ENCODE measurements at regions not wholly inside any gene's neighbourhood (a gene's known extent, or its start where the extent isn't known, plus 50 kb on each side); places are given as distances from the start of the nearest gene placed in this dataset.

DNA sequence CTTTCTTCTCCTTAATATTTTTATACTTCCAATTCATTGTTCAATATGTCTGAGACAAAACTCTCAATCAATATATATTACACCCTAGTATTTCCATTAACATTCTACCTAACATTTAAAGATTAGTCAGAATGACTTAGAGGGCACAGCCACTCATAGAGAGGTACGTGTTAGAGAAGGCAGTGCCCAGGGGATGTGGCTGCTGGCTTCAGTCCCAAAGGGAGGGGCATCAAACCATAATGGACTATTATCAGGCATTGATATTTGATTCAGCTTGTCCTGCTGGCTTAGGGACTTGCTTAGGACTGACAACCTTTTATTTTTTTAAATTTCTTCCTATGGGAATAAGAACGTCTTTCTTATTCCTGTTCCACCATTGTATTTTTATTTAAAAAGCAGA lies 1392.0 kb upstream of the ATXN8OS start:
- in situ Hi-C loops (cut with HindIII; ENCODE audit: low pct_unique_long_range_greater_than_20kb, low sequenced_read_pairs), result no loop called here
- H3K36me3 ChIP-seq (ENCODE audit: control insufficient read depth, insufficient read depth, low read length), result no peaks in the 10 kb centered on the region
- H3K27ac ChIP-seq (ENCODE audit: low read length), result no peak overlapping the region
- ChIA-PET CTCF (no interaction called here), POLR2A (no interaction called here)
- no TSS peak for BruUV-seq (replicated peaks)
- DNase-seq (ENCODE audit: low read depth, low spot score) (no peak), ATAC-seq (no peak)
- H3K27me3 ChIP-seq (ENCODE audit: control insufficient read depth, insufficient read depth, low read length), result no peaks in the 10 kb centered on the region
- no peaks in the 10 kb centered on the region for H3K9me3 ChIP-seq (ENCODE audit: control insufficient read depth, insufficient read depth, low read depth, low read length)
- no peaks in the 10 kb centered on the region for H3K4me1 ChIP-seq (ENCODE audit: control insufficient read depth, insufficient read depth, low read length)
- TF ChIP-seq SIN3A (IDR thresholded peaks at IDR 0.05; ENCODE audit: borderline replicate concordance, insufficient read depth, low read depth, low read length), result no peak
- TF ChIP-seq POLR2AphosphoS5 (IDR thresholded peaks at IDR 0.05; ENCODE audit: low read depth, low read length), result no peak
- TF ChIP-seq REST (IDR thresholded peaks at IDR 0.05; ENCODE audit: insufficient read depth in 1 of 2, low read depth in 2 of 2, low read length in 1 of 2), result no peak
- no peak for TF ChIP-seq TCF7L2 (IDR thresholded peaks at IDR 0.05; ENCODE audit: low read depth, low read length)
- no peak for TF ChIP-seq CTCF (IDR thresholded peaks at IDR 0.05)
- H3K4me3 ChIP-seq (ENCODE audit: low read depth in 2 of 2, low read length in 2 of 2), result no peak overlapping the region
- intact Hi-C loops (cut with micrococcal nuclease; ENCODE audit: unreplicated experiment), result no loop called here

GRCh38 chr13:68714292-68714691 lies 1393.3 kb upstream of the ATXN8OS start:
- ATAC-seq (no peak), DNase-seq (ENCODE audit: low read depth, low spot score) (no peak)
- POLR2A ChIA-PET, result no interaction called here
- Histone ChIP-seq H3K9me3 (ENCODE audit: control insufficient read depth, insufficient read depth, low read depth, low read length) (no peaks in the 10 kb centered on the region), H3K27ac (ENCODE audit: low read length) (no peak overlapping the region), H3K36me3 (ENCODE audit: control insufficient read depth, insufficient read depth, low read length) (no peaks in the 10 kb centered on the region), H3K4me3 (ENCODE audit: low read depth in 2 of 2, low read length in 2 of 2) (no peak overlapping the region), H3K27me3 (ENCODE audit: control insufficient read depth, insufficient read depth, low read length) (no peaks in the 10 kb centered on the region), H3K4me1 (ENCODE audit: control insufficient read depth, insufficient read depth, low read length) (no peaks in the 10 kb centered on the region)
- intact Hi-C loops (cut with micrococcal nuclease; ENCODE audit: unreplicated experiment), result no loop called here
- TF ChIP-seq POLR2AphosphoS5 (IDR thresholded peaks at IDR 0.05; ENCODE audit: low read depth, low read length), result no peak
- no peak for TF ChIP-seq REST (IDR thresholded peaks at IDR 0.05; ENCODE audit: insufficient read depth in 1 of 2, low read depth in 2 of 2, low read length in 1 of 2)
- TF ChIP-seq CTCF (IDR thresholded peaks at IDR 0.05), result no peak
- no peak for TF ChIP-seq TCF7L2 (IDR thresholded peaks at IDR 0.05; ENCODE audit: low read depth, low read length)
- TF ChIP-seq SIN3A (IDR thresholded peaks at IDR 0.05; ENCODE audit: borderline replicate concordance, insufficient read depth, low read depth, low read length), result no peak
- in situ Hi-C loops (cut with HindIII; ENCODE audit: low pct_unique_long_range_greater_than_20kb, low sequenced_read_pairs), result no loop called here
- CTCF ChIA-PET, result no interaction called here
- no TSS peak for BruUV-seq (replicated peaks)
